Erythroblast (primary cell): ENCODE measurements at regions not wholly inside any gene's neighbourhood (a gene's known extent, or its start where the extent isn't known, plus 50 kb on each side); places are given as distances from the start of the nearest gene placed in this dataset.

Experiments
- GATA1 ChIP-seq: IDR thresholded peaks from 2 replicates; pipeline ENCODE4 v1.6.1; 2011; ENCODE audit warnings: low read depth, mild to moderate bottlenecking, control low read depth, low read length, moderate library complexity
- POLR2A ChIP-seq: IDR thresholded peaks from 2 replicates; pipeline ENCODE4 v1.6.1; 2011; ENCODE audit warnings: mild to moderate bottlenecking, low read length

DNA sequence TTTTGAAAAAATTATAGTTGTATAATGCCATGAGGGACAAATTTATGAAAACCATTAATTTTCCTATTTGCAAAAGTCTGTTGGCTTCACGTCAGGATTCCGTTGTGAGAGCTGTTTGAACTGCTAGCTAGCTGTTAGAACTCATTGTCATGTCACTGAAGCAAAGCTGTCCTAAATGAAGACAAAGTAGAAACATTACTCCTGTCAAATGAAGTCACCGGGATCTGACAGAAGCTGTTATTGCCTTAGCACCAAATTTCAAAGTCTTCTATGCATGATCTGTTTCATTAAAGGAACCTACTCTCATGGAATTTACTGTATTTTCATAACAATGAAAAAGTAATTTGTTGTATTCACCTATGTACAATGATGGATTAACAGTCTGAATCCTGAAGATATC is 479.8 kb downstream of the PLOD2 start:
- TF ChIP-seq POLR2A = no peak
- no peak for TF ChIP-seq GATA1
